HCT116 (cell line): ENCODE measurements at regions not wholly inside any gene's neighbourhood (a gene's known extent, or its start where the extent isn't known, plus 50 kb on each side); places are given as distances from the start of the nearest gene placed in this dataset.

Source experiments
- ATAC-seq: fragments of 200-7000 bp; cut with Tn5 transposase; 2 replicates; pipeline ENCODE4 v1.9.1; 2020; ENCODE audit warnings: mild to moderate bottlenecking, moderate library complexity
- BruUV-seq: library from RNA; stranded (reverse); fragments of 400-500 nt; replicated peaks from 2 replicates; lab custom pipeline; 2021; lab: Mats Ljungman, UMichigan
- CTCF ChIA-PET: fragments of 300-600 bp; sonication (Branson Sonifier 250); formaldehyde crosslinking; loops from one replicate; lab custom pipeline; 2021; ENCODE audit warnings: antibody characterized with exemption; lab: Charles Lee
- POLR2A ChIA-PET: fragments of 300-600, 350-600 bp; sonication (Branson Sonifier 250); formaldehyde crosslinking; loops from one replicate; lab custom pipeline; 2021; ENCODE audit warnings: antibody characterized with exemption; lab: Charles Lee
- RAD21 ChIA-PET, 2 experiments: fragments of 300-600 bp; sonication (Branson Sonifier 250); formaldehyde crosslinking; loops; one replicate each; lab custom pipeline; 2023; ENCODE audit warnings: low total read pairs in 2 of 2; ENCODE audit not compliant: uncharacterized antibody in 2 of 2, unreplicated experiment in 2 of 2, low non-redundant PET in 1 of 2; lab: Charles Lee
- DNase-seq: peaks from one replicate; pipeline ENCODE4 v3.0.0-alpha.2; 2010; ENCODE audit warnings: low read depth, low spot score
- H2AFZ ChIP-seq: fragments of 200-600 bp; shearing (Covaris generic), sonication (generic); 2 replicates; pipeline ENCODE4 v1.6.1; 2017; ENCODE audit warnings: low read depth, mixed run types, mixed read lengths, antibody characterized with exemption, low read length; ENCODE audit not compliant: poor library complexity, severe bottlenecking
- H3K27ac ChIP-seq: 2 replicates; pipeline ENCODE4 v1.5.1; 2012; ENCODE audit warnings: low read depth, low read length
- H3K27me3 ChIP-seq: fragments of 200-600 bp; sonication (generic); 2 replicates; pipeline ENCODE4 v1.6.1; 2016; ENCODE audit warnings: mixed run types, low read length, mixed read lengths; ENCODE audit not compliant: insufficient read depth
- H3K36me3 ChIP-seq, 2 experiments: fragments of 200-500 bp in 1 of 2; fragments of 200-600 bp in 1 of 2; sonication (Bioruptor generic) in 1 of 2; sonication (generic) in 1 of 2; 2 replicates each; pipeline versions ENCODE4 v1.5.1 to v1.6.1; 2014 to 2016; ENCODE audit warnings: low read length in 2 of 2, inconsistent platforms in 1 of 2, mixed read lengths in 1 of 2, mixed run types in 1 of 2; ENCODE audit not compliant: insufficient read depth in 2 of 2, control insufficient read depth in 1 of 2
- H3K4me1 ChIP-seq, 2 experiments: fragments of 200-600 bp in 1 of 2; sonication (generic) in 1 of 2; 2 replicates each; pipeline versions ENCODE4 v1.5.1 to v1.6.1; 2012 to 2017; ENCODE audit warnings: low read length in 2 of 2, inconsistent platforms in 1 of 2, mild to moderate bottlenecking in 1 of 2, mixed read lengths in 1 of 2, mixed run types in 1 of 2, moderate library complexity in 1 of 2; ENCODE audit not compliant: insufficient read depth in 2 of 2, control insufficient read depth in 1 of 2
- H3K4me2 ChIP-seq: fragments of 200-600 bp; sonication (generic); 2 replicates; pipeline ENCODE4 v1.6.1; 2017; ENCODE audit warnings: mixed run types, low read length, mixed read lengths
- H3K4me3 ChIP-seq, 2 experiments: fragments of 200-600 bp in 1 of 2; sonication (generic) in 1 of 2; replicated peaks in 1 of 2; 2 replicates each; pipeline ENCODE4 v1.5.1; 2011 to 2016; ENCODE audit warnings: low read length in 2 of 2, control low read depth in 1 of 2, low read depth in 1 of 2, mild to moderate bottlenecking in 1 of 2, mixed read lengths in 1 of 2, mixed run types in 1 of 2
- H3K79me2 ChIP-seq: fragments of 200-600 bp; sonication (generic); 2 replicates; pipeline ENCODE4 v1.6.1; 2017; ENCODE audit warnings: mild to moderate bottlenecking, mixed run types, low read length, moderate library complexity, mixed read lengths; ENCODE audit not compliant: insufficient read depth
- H3K9ac ChIP-seq: fragments of 200-600 bp; sonication (generic); 2 replicates; pipeline ENCODE4 v1.6.1; 2016; ENCODE audit warnings: low read length, mixed read lengths
- H3K9me2 ChIP-seq: fragments of 200-600 bp; sonication (generic), shearing (Covaris generic); 2 replicates; pipeline ENCODE4 v1.6.1; 2017; ENCODE audit warnings: mixed run types, mild to moderate bottlenecking, moderate library complexity; ENCODE audit not compliant: insufficient read depth
- H3K9me3 ChIP-seq, 2 experiments: fragments of 200-500 bp in 1 of 2; fragments of 200-600 bp in 1 of 2; sonication (Bioruptor generic) in 1 of 2; sonication (generic) in 1 of 2; 2 replicates each; pipeline ENCODE4 v1.6.1; 2014 to 2017; ENCODE audit warnings: low read length in 2 of 2, mixed read lengths in 2 of 2, inconsistent platforms in 1 of 2, low read depth in 1 of 2, mild to moderate bottlenecking in 1 of 2, mixed run types in 1 of 2, moderate library complexity in 1 of 2; ENCODE audit not compliant: control insufficient read depth in 1 of 2, insufficient read depth in 1 of 2
- H4K20me1 ChIP-seq: fragments of 200-600 bp; sonication (generic), shearing (Covaris generic); 2 replicates; pipeline ENCODE4 v1.6.1; 2017; ENCODE audit warnings: mixed run types, mild to moderate bottlenecking, moderate library complexity; ENCODE audit not compliant: insufficient read depth
- ATF3 ChIP-seq: IDR thresholded peaks from 2 replicates; pipeline ENCODE4 v1.6.1; 2012
- CBX3 ChIP-seq: IDR thresholded peaks from 2 replicates; pipeline ENCODE4 v1.6.1; 2012; ENCODE audit warnings: low read depth
- CEBPB ChIP-seq: IDR thresholded peaks from 2 replicates; pipeline ENCODE4 v1.6.1; 2012; ENCODE audit warnings: low read depth
- CTCF ChIP-seq, 3 experiments: fragments of 200-600 bp in 1 of 3; sonication (generic) in 1 of 3; IDR thresholded peaks in 2 of 3; conservative IDR thresholded peaks in 1 of 3; 2 replicates each; pipeline ENCODE4 v1.5.1; 2012 to 2017; ENCODE audit warnings: low read depth in 2 of 3, low read length in 2 of 3, antibody characterized with exemption in 1 of 3, borderline replicate concordance in 1 of 3, control low read depth in 1 of 3, mild to moderate bottlenecking in 1 of 3, mixed read lengths in 1 of 3, mixed run types in 1 of 3, moderate library complexity in 1 of 3; ENCODE audit not compliant: insufficient read depth in 1 of 3
- EGR1 ChIP-seq: IDR thresholded peaks from 2 replicates; pipeline ENCODE4 v1.6.1; 2012; ENCODE audit warnings: low read depth
- ELF1 ChIP-seq: IDR thresholded peaks from 2 replicates; pipeline ENCODE4 v1.6.1; 2012; ENCODE audit warnings: low read depth, borderline replicate concordance
- EZH2 ChIP-seq: fragments of 200-600 bp; sonication (generic); IDR thresholded peaks from 2 replicates; pipeline ENCODE4 v1.6.1; 2017; ENCODE audit warnings: antibody characterized with exemption, mixed run types
- EZH2phosphoT487 ChIP-seq: fragments of 200-600 bp; IDR thresholded peaks from 2 replicates; pipeline ENCODE4 v1.6.1; 2018; ENCODE audit warnings: antibody characterized with exemption, borderline replicate concordance
- FOSL1 ChIP-seq: IDR thresholded peaks from 2 replicates; pipeline ENCODE4 v1.6.1; 2012; ENCODE audit warnings: low read depth
- MAX ChIP-seq: IDR thresholded peaks from 2 replicates; pipeline ENCODE4 v1.6.1; 2012
- POLR2A ChIP-seq: IDR thresholded peaks from 2 replicates; pipeline ENCODE4 v1.7.0; 2011; ENCODE audit warnings: borderline replicate concordance; ENCODE audit not compliant: insufficient read depth, insufficient read length; ENCODE audit errors: extremely low read depth
- POLR2AphosphoS5 ChIP-seq: IDR thresholded peaks from 2 replicates; pipeline ENCODE4 v1.6.1; 2011; ENCODE audit warnings: mild to moderate bottlenecking, low read depth, low read length, moderate library complexity
- RAD21 ChIP-seq: IDR thresholded peaks from 2 replicates; pipeline ENCODE4 v1.6.1; 2012; ENCODE audit warnings: low read depth, mild to moderate bottlenecking
- REST ChIP-seq: IDR thresholded peaks from 2 replicates; pipeline ENCODE4 v1.6.1; 2012; ENCODE audit warnings: low read depth
- SIN3A ChIP-seq: IDR thresholded peaks from 2 replicates; pipeline ENCODE4 v1.6.1; 2012; ENCODE audit warnings: low read depth
- SP1 ChIP-seq: IDR thresholded peaks from 2 replicates; pipeline ENCODE4 v1.6.1; 2012; ENCODE audit warnings: low read depth
- TCF7L2 ChIP-seq: IDR thresholded peaks from 2 replicates; pipeline ENCODE4 v1.7.0; 2011; ENCODE audit warnings: borderline replicate concordance, inconsistent platforms; ENCODE audit not compliant: insufficient read depth, insufficient read length; ENCODE audit errors: extremely low read depth
- YY1 ChIP-seq: IDR thresholded peaks from 2 replicates; pipeline ENCODE4 v1.6.1; 2011; ENCODE audit warnings: low read length, low read depth, moderate library complexity, mild to moderate bottlenecking; ENCODE audit not compliant: insufficient replicate concordance; ENCODE audit errors: extremely low read depth
- ZFX ChIP-seq: fragments of 450-650 bp; IDR thresholded peaks from 2 replicates; pipeline ENCODE4 v1.6.1; 2017
- ZNF274 ChIP-seq: fragments of 200-500 bp; sonication (Bioruptor generic); IDR thresholded peaks from 2 replicates; pipeline ENCODE4 v1.6.1; 2014; ENCODE audit warnings: mild to moderate bottlenecking, low read depth, low read length, inconsistent platforms
- intact Hi-C: fragments of 100-400 bp; cut with micrococcal nuclease; formaldehyde crosslinking; loops from 2 replicates; pipeline ENCODE4 v1.10.0; 2022

GRCh38 chr6:12509060-12509459 is 207.5 kb upstream of the PHACTR1 start:
- Histone ChIP-seq H4K20me1 (no peaks in the 10 kb centered on the region), H2AFZ (no peak overlapping the region), H3K79me2 (no peaks in the 10 kb centered on the region), H3K36me3 (no peaks in the 10 kb centered on the region), H3K27ac (no peak overlapping the region), H3K4me1 (no peaks in the 10 kb centered on the region), H3K9me2 (no peaks in the 10 kb centered on the region), H3K4me2 (no peak overlapping the region), H3K9ac (no peak overlapping the region), H3K4me3 (no peak overlapping the region), H3K9me3 (no peaks in the 10 kb centered on the region), H3K27me3 (no peaks in the 10 kb centered on the region)
- intact Hi-C loops = loop anchor here (10.0 kb wide), 1 partner anchor 854 kb away; no protein-coding TSS in a partner anchor
- POLR2A ChIA-PET = no interaction called here
- BruUV-seq = no TSS peak
- ATAC-seq (no peak), DNase-seq (no peak)
- RAD21 ChIA-PET = interaction anchor here in 1 of 2 experiments (0.6 kb wide), 1 partner anchor 68 kb away, joined by 3 read pairs; no protein-coding TSS in a partner anchor
- no peak for TF ChIP-seq RAD21
- no peak for TF ChIP-seq EZH2
- TF ChIP-seq ELF1 = no peak
- no peak for TF ChIP-seq YY1
- TF ChIP-seq ATF3 = no peak
- no peak for TF ChIP-seq ZFX
- no peak for TF ChIP-seq POLR2A
- TF ChIP-seq MAX = no peak
- TF ChIP-seq TCF7L2 = no peak
- TF ChIP-seq REST = no peak
- no peak for TF ChIP-seq EGR1
- no peak for TF ChIP-seq CEBPB
- no peak for TF ChIP-seq FOSL1
- no peak for TF ChIP-seq EZH2phosphoT487
- TF ChIP-seq POLR2AphosphoS5 = no peak
- no peak for TF ChIP-seq ZNF274
- no peak for TF ChIP-seq SP1
- no peak for TF ChIP-seq CBX3
- TF ChIP-seq SIN3A = no peak
- no peak for TF ChIP-seq CTCF (IDR thresholded peaks at IDR 0.05 in 2 of 3, conservative IDR thresholded peaks at IDR 0.05 in 1 of 3; ENCODE audit: borderline replicate concordance in 1 of 3, insufficient read depth in 1 of 3, low read depth in 2 of 3, low read length in 2 of 3)
- CTCF ChIA-PET = no interaction called here
